Adipocyte (in vitro differentiated cells): ENCODE measurements at regions not wholly inside any gene's neighbourhood (a gene's known extent, or its start where the extent isn't known, plus 50 kb on each side); places are given as distances from the start of the nearest gene placed in this dataset.
A peak's percentile ranks its signal among the peaks of the same experiment; 100 is the strongest.
"Not testable (repeated sequence)": the region's sequence is repeated elsewhere in the genome, so short reads cannot be mapped to it uniquely, and the experiment has no call there.

Experiments used
- DNase-seq: peaks from one replicate; pipeline ENCODE4 v3.0.0-alpha.2; 2015; ENCODE audit warnings: low read depth
- H3K27me3 ChIP-seq: replicated peaks from 2 replicates; pipeline ENCODE4 v1.7.0; 2013; ENCODE audit warnings: mild to moderate bottlenecking, low read length, moderate library complexity; ENCODE audit not compliant: control insufficient read depth, insufficient read depth
- H3K36me3 ChIP-seq: 2 replicates; pipeline ENCODE4 v1.7.0; 2013; ENCODE audit warnings: low read length, mild to moderate bottlenecking, moderate library complexity; ENCODE audit not compliant: control insufficient read depth, insufficient read depth, severe bottlenecking
- H3K4me1 ChIP-seq: 2 replicates; pipeline ENCODE4 v1.7.0; 2013; ENCODE audit warnings: mild to moderate bottlenecking, low read length, moderate library complexity; ENCODE audit not compliant: control insufficient read depth, insufficient read depth
- H3K4me3 ChIP-seq: 2 replicates; pipeline ENCODE4 v1.7.0; 2013; ENCODE audit warnings: mild to moderate bottlenecking, low read length, moderate library complexity
- H3K9ac ChIP-seq: 2 replicates; pipeline ENCODE4 v1.7.0; 2013; ENCODE audit warnings: mild to moderate bottlenecking, low read length, moderate library complexity
- H3K9me3 ChIP-seq: 2 replicates; pipeline ENCODE4 v1.7.0; 2013; ENCODE audit warnings: mild to moderate bottlenecking, low read length, moderate library complexity; ENCODE audit not compliant: control insufficient read depth

GRCh38 chr13:33571618-33572017 lies 246.3 kb upstream of the RFC3 start:
- Histone ChIP-seq H3K9me3 (no peaks in the 10 kb centered on the region), H3K36me3 (no peaks in the 10 kb centered on the region), H3K4me3 (no peak overlapping the region), H3K9ac (no peak overlapping the region), H3K4me1 (no peaks in the 10 kb centered on the region), H3K27me3 (no peaks in the 10 kb centered on the region)
- DNase-seq = no peak

DNA sequence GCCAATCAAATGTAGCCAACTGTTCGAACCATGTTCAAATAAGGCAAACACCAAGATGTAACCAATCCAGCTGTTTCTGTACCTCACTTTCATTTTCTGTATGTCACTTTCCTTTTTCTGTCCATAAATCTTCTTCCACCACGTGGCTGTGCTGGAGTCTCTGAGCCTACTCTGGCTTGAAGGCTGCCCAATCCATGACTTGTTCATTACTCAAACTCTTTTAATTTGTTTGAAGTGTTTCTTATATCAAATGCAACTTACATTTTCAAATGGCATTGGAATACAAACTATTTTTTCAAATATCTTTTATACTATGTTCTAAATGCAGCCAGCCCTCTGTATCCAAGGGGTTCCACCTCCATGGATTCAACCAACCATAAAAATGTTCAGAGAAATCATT lies 245.6 kb upstream of the RFC3 start:
- not testable (repeated sequence) for H3K9ac ChIP-seq, H3K27me3 ChIP-seq, H3K9me3 ChIP-seq, H3K4me1 ChIP-seq, DNase-seq, H3K4me3 ChIP-seq, H3K36me3 ChIP-seq

- no peak overlapping the region for H3K4me3 ChIP-seq
- no peak for DNase-seq
- H3K4me1 ChIP-seq = peaks cover 6% of the 10 kb centered on the region
- H3K9ac ChIP-seq = no peak overlapping the region
- H3K9me3 ChIP-seq = no peaks in the 10 kb centered on the region
- no peaks in the 10 kb centered on the region for H3K36me3 ChIP-seq
- no peaks in the 10 kb centered on the region for H3K27me3 ChIP-seq
Measured at GRCh38 chr13:33575378-33575777, 242.6 kb upstream of the RFC3 start.

DNA sequence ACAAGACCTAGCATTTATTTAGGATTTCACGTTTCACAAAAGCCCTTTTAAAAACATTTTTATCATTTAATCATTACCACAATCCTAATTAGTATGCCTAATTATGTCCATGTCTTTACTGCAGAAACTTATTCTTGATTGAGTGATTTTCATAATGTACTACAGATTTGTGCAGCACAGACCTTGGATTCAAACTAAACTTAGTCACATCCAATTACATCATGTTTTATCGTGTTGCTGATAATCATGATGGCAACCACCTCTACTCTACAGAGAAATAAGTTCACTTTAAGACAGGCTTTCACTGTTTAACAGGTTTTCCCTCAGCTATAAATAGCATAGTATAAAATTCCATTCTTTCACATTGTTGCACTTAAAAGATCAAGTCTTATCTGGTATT lies 240.9 kb upstream of the RFC3 start:
- H3K4me3 ChIP-seq = peak overlapping the region; percentile 8
- no peaks in the 10 kb centered on the region for H3K9me3 ChIP-seq
- no peaks in the 10 kb centered on the region for H3K27me3 ChIP-seq
- peaks cover 6% of the 10 kb centered on the region for H3K4me1 ChIP-seq
- H3K36me3 ChIP-seq = no peaks in the 10 kb centered on the region
- H3K9ac ChIP-seq = peak overlapping the region; percentile 25
- DNase-seq = peak; percentile 7

DNA sequence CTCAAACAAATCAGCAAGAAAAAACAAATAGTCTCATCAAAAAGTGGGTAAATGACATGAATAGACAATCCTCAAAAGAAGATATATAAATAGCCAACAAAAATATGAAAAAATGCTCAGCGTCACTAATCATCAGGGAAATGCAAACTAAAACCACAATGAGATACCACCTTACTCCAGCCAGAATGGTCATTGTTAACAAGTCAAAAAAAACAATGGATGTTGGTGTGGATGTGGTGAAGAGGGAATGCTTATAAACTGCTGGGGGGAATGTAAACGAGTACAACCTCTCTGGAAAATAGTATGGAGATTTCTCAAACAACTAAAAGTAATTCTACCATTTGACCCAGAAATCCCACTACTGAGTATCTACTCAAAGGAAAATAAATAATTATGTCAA lies 239.2 kb upstream of the RFC3 start:
- Histone ChIP-seq H3K9ac (no peak overlapping the region), H3K4me1 (peaks cover 20% of the 10 kb centered on the region), H3K27me3 (no peaks in the 10 kb centered on the region), H3K36me3 (no peaks in the 10 kb centered on the region), H3K4me3 (no peak overlapping the region), H3K9me3 (no peaks in the 10 kb centered on the region)
- DNase-seq = no peak

DNA sequence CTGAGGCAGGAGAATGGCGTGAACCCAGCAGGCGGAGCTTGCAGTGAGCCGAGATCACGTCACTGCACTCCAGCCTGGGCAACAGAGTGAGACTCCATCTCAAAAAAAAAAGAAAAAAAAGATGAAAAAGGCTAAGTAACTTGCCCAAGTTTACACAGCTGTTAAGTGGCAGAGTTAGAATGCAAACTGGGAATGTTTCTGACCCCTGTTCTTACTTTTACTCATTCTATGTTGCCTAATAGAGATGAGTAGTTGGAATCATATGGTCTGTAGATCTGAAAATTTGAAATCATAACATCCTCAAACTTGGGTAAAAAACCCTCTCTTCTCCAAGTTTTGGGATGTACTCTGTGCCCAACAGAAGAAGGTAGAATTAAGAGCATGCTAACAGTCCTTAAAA lies 235.8 kb upstream of the RFC3 start:
- peak overlapping the region; percentile 28 for H3K4me3 ChIP-seq
- DNase-seq = peak; percentile 28
- H3K9me3 ChIP-seq = no peaks in the 10 kb centered on the region
- H3K27me3 ChIP-seq = no peaks in the 10 kb centered on the region
- H3K36me3 ChIP-seq = no peaks in the 10 kb centered on the region
- H3K9ac ChIP-seq = no peak overlapping the region
- peaks cover 21% of the 10 kb centered on the region for H3K4me1 ChIP-seq

DNA sequence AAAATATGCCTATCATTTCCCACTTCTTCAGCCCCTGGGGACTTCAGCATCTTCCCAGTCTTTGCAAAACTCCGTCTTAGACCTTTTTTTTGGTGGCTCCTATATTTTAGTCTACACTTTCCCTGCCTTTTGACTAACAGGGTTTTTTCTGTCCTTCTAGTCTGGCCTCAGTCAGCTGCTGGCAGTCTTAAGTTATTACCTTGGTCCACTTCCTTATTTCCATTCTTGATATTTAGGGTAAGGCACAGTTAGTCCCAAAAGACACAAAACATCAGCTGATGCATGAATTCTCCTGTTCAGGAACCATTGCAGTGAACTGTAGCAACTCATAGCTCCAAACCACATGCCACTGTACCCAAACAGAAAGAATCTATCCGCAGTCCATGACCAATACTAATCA lies 234.6 kb upstream of the RFC3 start:
- Histone ChIP-seq H3K4me3 (no peak overlapping the region), H3K9me3 (no peaks in the 10 kb centered on the region), H3K9ac (no peak overlapping the region), H3K36me3 (no peaks in the 10 kb centered on the region), H3K4me1 (peaks cover 20% of the 10 kb centered on the region), H3K27me3 (no peaks in the 10 kb centered on the region)
- no peak for DNase-seq

- no peak overlapping the region for H3K9ac ChIP-seq
- no peak for DNase-seq
- H3K27me3 ChIP-seq = no peaks in the 10 kb centered on the region
- H3K36me3 ChIP-seq = no peaks in the 10 kb centered on the region
- no peak overlapping the region for H3K4me3 ChIP-seq
- H3K4me1 ChIP-seq = no peaks in the 10 kb centered on the region
- no peaks in the 10 kb centered on the region for H3K9me3 ChIP-seq
Measured at GRCh38 chr13:33590936-33591335, 227.0 kb upstream of the RFC3 start.

DNA sequence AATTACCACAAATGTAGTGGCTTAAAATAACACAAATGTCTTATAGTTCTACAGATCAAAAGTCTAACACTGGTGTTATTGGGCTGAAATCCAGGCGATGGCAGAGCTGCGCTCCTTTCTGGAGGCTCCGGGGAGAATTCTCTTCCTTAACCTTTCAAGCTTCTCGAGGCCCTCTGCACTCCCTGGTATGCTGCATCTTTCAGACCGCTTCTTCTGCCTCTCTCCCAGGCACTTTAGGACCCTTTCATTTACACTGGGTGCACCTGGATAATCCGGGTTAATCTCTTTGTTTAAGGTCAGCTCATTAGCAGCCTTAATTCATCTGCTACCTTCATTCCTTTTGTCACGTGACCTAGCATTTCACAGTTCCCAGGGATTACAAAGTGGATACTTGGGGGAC lies 211.3 kb upstream of the RFC3 start:
- no peaks in the 10 kb centered on the region for H3K36me3 ChIP-seq
- H3K4me3 ChIP-seq = no peak overlapping the region
- peaks cover 5% of the 10 kb centered on the region for H3K4me1 ChIP-seq
- H3K9me3 ChIP-seq = no peaks in the 10 kb centered on the region
- H3K9ac ChIP-seq = no peak overlapping the region
- H3K27me3 ChIP-seq = no peaks in the 10 kb centered on the region
- no peak for DNase-seq

GRCh38 chr13:33610438-33611120 lies 207.4 kb upstream of the RFC3 start:
- no peak for DNase-seq
- peaks cover 6% of the 10 kb centered on the region for H3K4me1 ChIP-seq
- no peak overlapping the region for H3K4me3 ChIP-seq
- no peaks in the 10 kb centered on the region for H3K36me3 ChIP-seq
- peak overlapping the region; percentile 35 for H3K9ac ChIP-seq
- no peaks in the 10 kb centered on the region for H3K9me3 ChIP-seq
- H3K27me3 ChIP-seq = no peaks in the 10 kb centered on the region

DNA sequence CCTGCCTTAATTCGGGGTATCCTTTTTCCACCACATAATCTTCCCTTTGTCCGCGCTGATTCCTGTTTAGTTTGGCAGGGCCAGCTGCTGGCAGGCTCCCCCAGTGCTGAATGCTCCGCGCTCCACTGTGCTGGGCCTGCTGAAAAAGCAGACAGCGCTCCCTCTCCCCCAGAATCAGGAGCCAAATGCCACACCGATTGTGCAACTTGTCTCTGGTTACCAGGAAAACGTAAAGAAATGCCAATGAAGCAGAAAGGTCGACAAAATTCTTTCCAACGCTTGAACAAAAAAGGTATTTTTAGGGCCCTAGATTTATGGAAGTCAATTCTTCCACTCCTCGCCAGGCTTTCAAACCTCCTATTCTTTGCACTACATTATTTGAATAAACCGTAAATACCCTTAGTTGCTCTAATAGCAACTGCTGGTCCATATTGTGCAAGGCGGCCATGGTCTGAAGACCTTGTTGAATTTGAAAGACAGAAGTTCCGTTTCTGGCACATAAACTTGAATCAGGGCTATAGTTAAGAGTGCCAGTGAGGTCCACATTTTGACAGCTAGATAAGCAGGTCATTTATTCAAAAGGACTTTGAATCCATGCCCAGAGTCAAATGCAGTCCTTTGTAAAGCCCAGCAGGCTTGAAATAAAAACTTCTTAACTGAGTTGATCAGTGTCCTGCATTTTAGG lies 206.7 kb upstream of the RFC3 start:
- Histone ChIP-seq H3K9ac (peak overlapping the region; percentile 35), H3K4me1 (peaks cover 6% of the 10 kb centered on the region), H3K36me3 (no peaks in the 10 kb centered on the region), H3K27me3 (no peaks in the 10 kb centered on the region), H3K9me3 (no peaks in the 10 kb centered on the region), H3K4me3 (no peak overlapping the region)
- DNase-seq = peak; percentile 56
